ENCODE measurements at regions not wholly inside any gene's neighbourhood (a gene's known extent, or its start where the extent isn't known, plus 50 kb on each side); places are given as distances from the start of the nearest gene placed in this dataset.

- CTCF ChIA-PET (ENCODE audit: low intra/inter-chr PET ratio), result no interaction called here
- TF ChIP-seq PHB2 (IDR thresholded peaks at IDR 0.05; ENCODE audit: low read depth) (no peak), MCM5 (IDR thresholded peaks at IDR 0.05; ENCODE audit: low read depth) (no peak), ZBTB11 (CRISPR knock-in tag; IDR thresholded peaks at IDR 0.05) (no peak), ZNF140 (CRISPR knock-in tag; IDR thresholded peaks at IDR 0.05) (no peak), FOS (IDR thresholded peaks at IDR 0.05; ENCODE audit: extremely low read depth, insufficient read length) (no peak), ZNF583 (CRISPR knock-in tag; IDR thresholded peaks at IDR 0.05) (no peak), U2AF1 (optimal IDR thresholded peaks at IDR 0.05; ENCODE audit: low read depth, low read length) (no peak), SMAD1 (IDR thresholded peaks at IDR 0.05; ENCODE audit: low read depth, low read length, partially characterized antibody) (no peak), RAD21 (CRISPR knock-in tag; conservative IDR thresholded peaks at IDR 0.05 in 1 of 2, IDR thresholded peaks at IDR 0.05 in 1 of 2) (no peak), EWSR1 (IDR thresholded peaks at IDR 0.05; ENCODE audit: borderline replicate concordance, low read depth, partially characterized antibody) (no peak), ZNF263 (CRISPR knock-in tag; IDR thresholded peaks at IDR 0.05; ENCODE audit: borderline replicate concordance) (no peak), GTF2B (IDR thresholded peaks at IDR 0.05; ENCODE audit: extremely low read depth, insufficient read length) (no peak), BRD9 (IDR thresholded peaks at IDR 0.05; ENCODE audit: low read depth, partially characterized antibody) (no peak), MAZ (CRISPR knock-in tag; conservative IDR thresholded peaks at IDR 0.05 in 1 of 2, IDR thresholded peaks at IDR 0.05 in 1 of 2) (no peak), NFYB (IDR thresholded peaks at IDR 0.05; ENCODE audit: extremely low read depth, insufficient read length) (no peak)
- Histone ChIP-seq H3K4me2 (ENCODE audit: insufficient read depth, low read length) (no peak overlapping the region), H3K4me1 (replicated peaks in 1 of 2; ENCODE audit: control insufficient read depth in 2 of 2, insufficient read depth in 2 of 2, low read length in 2 of 2) (no peaks in the 10 kb centered on the region), H3K9me3 (replicated peaks; ENCODE audit: control insufficient read depth, insufficient read depth, low read depth, low read length) (no peaks in the 10 kb centered on the region), H3K79me2 (ENCODE audit: control insufficient read depth, insufficient read depth, low read length) (no peaks in the 10 kb centered on the region), H3K27ac (ENCODE audit: extremely low read depth, low read depth, low read length) (no peak overlapping the region), H3K27me3 (ENCODE audit: control insufficient read depth in 2 of 2, insufficient read depth in 2 of 2, low read length in 2 of 2) (no peaks in the 10 kb centered on the region), H3K9ac (ENCODE audit: insufficient read depth in 1 of 2, low read depth in 2 of 2, low read length in 2 of 2) (no peak overlapping the region), H3K9me1 (ENCODE audit: control insufficient read depth, insufficient read depth, low read length) (no peaks in the 10 kb centered on the region), H3K36me3 (ENCODE audit: control insufficient read depth, insufficient read depth, low read length) (no peaks in the 10 kb centered on the region), H2AFZ (ENCODE audit: low read depth, low read length) (no peak overlapping the region), H3K4me3 (no peak overlapping the region), H4K20me1 (replicated peaks; ENCODE audit: control insufficient read depth, insufficient read depth, low read length) (no peaks in the 10 kb centered on the region)
- no TSS peak for BruUV-seq (replicated peaks)
- FAIRE-seq (no peak), DNase-seq (ENCODE audit: extremely low read depth in 1 of 4, low spot score in 3 of 4) (no peak), ATAC-seq (no peak)
- WGBS (ENCODE audit: insufficient coverage, low coverage, missing lambda C conversion rate), result 2% methylated on average over 5 of the region's 5 CpGs
- in situ Hi-C loops (cut with MboI) (no loop called here), intact Hi-C loops (cut with micrococcal nuclease) (no loop called here)
- POLR2A ChIA-PET, result no interaction called here
Measured at GRCh38 chr18:42641996-42642395, 473.5 kb downstream of the RIT2 start.
